Gastrocnemius medialis (tissue), 4 donors: ENCODE measurements at regions not wholly inside any gene's neighbourhood (a gene's known extent, or its start where the extent isn't known, plus 50 kb on each side); places are given as distances from the start of the nearest gene placed in this dataset.

ENCODE experiments used
- ATAC-seq, 2 donors: fragments of 150-250 bp; one replicate each; pipeline ENCODE4 v1.9.1; 2016
- DNase-seq, 2 donors: peaks; one replicate each; pipeline ENCODE4 v3.0.0-alpha.2; 2019
- H3K27ac ChIP-seq, 4 donors: fragments of 200-600 bp; sonication (generic); 1 replicate in 1 of 4; 2 replicates in 3 of 4; pipeline ENCODE4 v1.5.1; 2016 to 2018; ENCODE audit warnings: mild to moderate bottlenecking in 2 of 4, moderate library complexity in 1 of 4
- H3K27me3 ChIP-seq, 3 donors: fragments of 200-600 bp; sonication (generic) in 2 of 3; 1 replicate in 1 of 3; 2 replicates in 2 of 3; pipeline versions ENCODE4 v1.5.1 to v1.6.0; 2016 to 2019; ENCODE audit warnings: mild to moderate bottlenecking in 1 of 3, moderate library complexity in 1 of 3
- H3K36me3 ChIP-seq, 2 donors: fragments of 200-600 bp; sonication (generic) in 1 of 2; one replicate each; pipeline ENCODE4 v1.5.1; 2017 to 2018
- H3K4me1 ChIP-seq, 2 donors: fragments of 200-600 bp; sonication (generic) in 1 of 2; one replicate each; pipeline ENCODE4 v1.5.1; 2016 to 2017; ENCODE audit warnings: mild to moderate bottlenecking in 2 of 2
- H3K4me3 ChIP-seq, 4 donors: fragments of 200-600 bp; sonication (generic) in 3 of 4; 1 replicate in 1 of 4; 2 replicates in 3 of 4; pipeline ENCODE4 v1.5.1; 2016 to 2019; ENCODE audit warnings: mild to moderate bottlenecking in 2 of 4
- H3K9me3 ChIP-seq, 3 donors: fragments of 200-600 bp; sonication (generic) in 2 of 3; 1 replicate in 1 of 3; 2 replicates in 2 of 3; pipeline ENCODE4 v1.5.1; 2016 to 2019
- CTCF ChIP-seq, 5 experiments: fragments of 450-650 bp in 3 of 5; fragments of 200-600 bp in 2 of 5; sonication (generic) in 2 of 5; IDR thresholded peaks in 4 of 5; conservative IDR thresholded peaks in 1 of 5; 1 replicate in 4 of 5; 2 replicates in 1 of 5; pipeline ENCODE4 v1.5.1; 2016 to 2019; ENCODE audit warnings: antibody characterized with exemption in 5 of 5, mild to moderate bottlenecking in 3 of 5, moderate library complexity in 3 of 5
- POLR2A ChIP-seq, 2 donors: fragments of 450-650 bp; IDR thresholded peaks; one replicate each; pipeline ENCODE4 v1.6.1; 2017; ENCODE audit warnings: antibody characterized with exemption in 2 of 2, mild to moderate bottlenecking in 2 of 2, moderate library complexity in 2 of 2
- in situ Hi-C, 4 donors: fragments of 200-750 bp; cut with MboI; loops; one replicate each; pipeline versions ENCODE4 v1.15.0 to v1.8.0; 2017; ENCODE audit warnings: low sequenced_read_pairs in 4 of 4
- intact Hi-C: fragments of 100-400 bp; cut with DNase I; formaldehyde crosslinking; loops from one replicate; pipeline ENCODE4 v1.15.1; 2023; ENCODE audit warnings: low total_unique reads

GRCh38 chr1:244236721-244237120 is 185.6 kb downstream of the ZBTB18 start:
- TF ChIP-seq POLR2A (IDR thresholded peaks at IDR 0.05) (no peak), CTCF (IDR thresholded peaks at IDR 0.05 in 4 of 5, conservative IDR thresholded peaks at IDR 0.05 in 1 of 5) (no peak)
- Histone ChIP-seq H3K27me3 (no peaks in the 10 kb centered on the region), H3K36me3 (no peaks in the 10 kb centered on the region), H3K9me3 (no peaks in the 10 kb centered on the region), H3K4me3 (no peak overlapping the region), H3K27ac (no peak overlapping the region), H3K4me1 (peaks cover 5 to 18% of the 10 kb centered on the region in 2 donors)
- intact Hi-C loops, result loop anchor here (10.0 kb wide), 1 partner anchor 982 kb away; the partner anchor contains the start of genes CEP170 and SDCCAG8
- in situ Hi-C loops, result loop anchor here in 1 of 4 donors (25.0 kb wide), 1 partner anchor 174 kb away; the partner anchor contains the start of gene ZBTB18
- ATAC-seq, result no peak
- no peak for DNase-seq

GRCh38 chr1:244237445-244237844 is 186.4 kb downstream of the ZBTB18 start:
- DNase-seq (no peak), ATAC-seq (no peak)
- Histone ChIP-seq H3K27me3 (no peaks in the 10 kb centered on the region), H3K9me3 (no peaks in the 10 kb centered on the region), H3K27ac (no peak overlapping the region), H3K4me1 (peaks cover 5 to 12% of the 10 kb centered on the region in 2 donors), H3K36me3 (no peaks in the 10 kb centered on the region), H3K4me3 (no peak overlapping the region)
- intact Hi-C loops, result loop anchor here (10.0 kb wide), 1 partner anchor 983 kb away; the partner anchor contains the start of genes CEP170 and SDCCAG8
- TF ChIP-seq POLR2A (IDR thresholded peaks at IDR 0.05) (no peak), CTCF (IDR thresholded peaks at IDR 0.05 in 4 of 5, conservative IDR thresholded peaks at IDR 0.05 in 1 of 5) (no peak)
- in situ Hi-C loops, result loop anchor here in 1 of 4 donors (25.0 kb wide), 1 partner anchor 175 kb away; the partner anchor contains the start of gene ZBTB18

GRCh38 chr1:244239261-244239770 is 188.2 kb downstream of the ZBTB18 start:
- TF ChIP-seq CTCF (IDR thresholded peaks at IDR 0.05 in 4 of 5, conservative IDR thresholded peaks at IDR 0.05 in 1 of 5) (no peak), POLR2A (IDR thresholded peaks at IDR 0.05) (no peak)
- no peaks in the 10 kb centered on the region for H3K36me3 ChIP-seq
- H3K27ac ChIP-seq, result no peak overlapping the region
- no peak for DNase-seq
- ATAC-seq, result no peak
- intact Hi-C loops (loop anchor here (10.0 kb wide), 1 partner anchor 985 kb away; the partner anchor contains the start of genes CEP170 and SDCCAG8), in situ Hi-C loops (loop anchor here in 1 of 4 donors (25.0 kb wide), 1 partner anchor 177 kb away; the partner anchor contains the start of gene ZBTB18)
- H3K27me3 ChIP-seq, result no peaks in the 10 kb centered on the region
- no peak overlapping the region for H3K4me3 ChIP-seq
- no peaks in the 10 kb centered on the region for H3K9me3 ChIP-seq
- H3K4me1 ChIP-seq, result peaks cover 5 to 9% of the 10 kb centered on the region in 2 donors

- Histone ChIP-seq H3K4me3 (no peak overlapping the region), H3K27me3 (no peaks in the 10 kb centered on the region), H3K9me3 (no peaks in the 10 kb centered on the region), H3K4me1 (no peaks in the 10 kb centered on the region), H3K27ac (no peak overlapping the region), H3K36me3 (no peaks in the 10 kb centered on the region)
- in situ Hi-C loops, result loop anchor here in 1 of 4 donors (25.0 kb wide), 1 partner anchor 179 kb away; the partner anchor contains the start of gene ZBTB18
- ATAC-seq (no peak), DNase-seq (no peak)
- intact Hi-C loops, result no loop called here
- TF ChIP-seq POLR2A (IDR thresholded peaks at IDR 0.05), result no peak
- TF ChIP-seq CTCF (IDR thresholded peaks at IDR 0.05 in 4 of 5, conservative IDR thresholded peaks at IDR 0.05 in 1 of 5), result no peak
Measured at GRCh38 chr1:244241438-244241837, 190.4 kb downstream of the ZBTB18 start.
